Activated CD4-positive, alpha-beta T cell treated with anti-CD3 and anti-CD28 coated beads for 4 hours (primary cell): ENCODE measurements at regions not wholly inside any gene's neighbourhood (a gene's known extent, or its start where the extent isn't known, plus 50 kb on each side); places are given as distances from the start of the nearest gene placed in this dataset.

ENCODE experiments used
- DNase-seq, 2 donors: peaks; one replicate each; pipeline ENCODE4 v3.0.0-alpha.2; 2020

DNA sequence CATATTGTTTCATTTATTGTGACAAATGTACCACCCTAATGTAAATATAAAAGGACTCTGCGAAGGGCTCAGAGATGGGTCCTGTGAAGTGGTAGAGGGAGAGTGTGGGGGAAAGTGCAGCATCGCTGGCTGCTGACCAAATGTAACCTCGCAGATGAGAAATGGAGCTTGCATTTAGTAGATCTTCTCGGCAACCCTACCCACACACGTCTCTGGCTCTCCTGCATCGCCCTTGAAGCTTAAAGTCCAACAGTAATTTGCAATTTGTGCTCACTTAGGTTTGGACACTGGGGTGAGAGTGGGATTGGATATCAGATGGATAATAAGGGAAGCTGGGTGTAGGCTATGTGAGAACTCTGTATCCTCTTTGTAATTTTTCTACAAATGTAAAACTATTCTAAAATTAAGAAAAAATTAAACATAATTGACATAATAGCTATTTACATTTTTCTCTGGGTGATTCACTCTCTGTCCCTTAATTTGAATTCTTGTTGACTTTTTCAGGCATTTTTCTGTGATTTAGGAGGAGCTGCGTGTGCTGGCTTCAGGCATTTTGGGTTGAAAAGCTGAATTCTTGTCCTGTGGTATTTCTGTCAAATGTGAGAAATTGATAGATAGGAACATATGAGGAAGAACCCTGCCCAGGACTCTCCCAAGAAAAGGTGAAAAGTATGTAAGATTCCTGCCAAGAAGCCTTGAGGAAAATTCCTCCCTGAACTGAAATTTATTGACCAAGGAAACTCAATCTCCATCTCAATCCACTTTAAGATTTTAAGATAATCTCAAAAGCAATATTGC lies 524.7 kb upstream of the MCTP2 start:
- DNase-seq: no peak

DNA sequence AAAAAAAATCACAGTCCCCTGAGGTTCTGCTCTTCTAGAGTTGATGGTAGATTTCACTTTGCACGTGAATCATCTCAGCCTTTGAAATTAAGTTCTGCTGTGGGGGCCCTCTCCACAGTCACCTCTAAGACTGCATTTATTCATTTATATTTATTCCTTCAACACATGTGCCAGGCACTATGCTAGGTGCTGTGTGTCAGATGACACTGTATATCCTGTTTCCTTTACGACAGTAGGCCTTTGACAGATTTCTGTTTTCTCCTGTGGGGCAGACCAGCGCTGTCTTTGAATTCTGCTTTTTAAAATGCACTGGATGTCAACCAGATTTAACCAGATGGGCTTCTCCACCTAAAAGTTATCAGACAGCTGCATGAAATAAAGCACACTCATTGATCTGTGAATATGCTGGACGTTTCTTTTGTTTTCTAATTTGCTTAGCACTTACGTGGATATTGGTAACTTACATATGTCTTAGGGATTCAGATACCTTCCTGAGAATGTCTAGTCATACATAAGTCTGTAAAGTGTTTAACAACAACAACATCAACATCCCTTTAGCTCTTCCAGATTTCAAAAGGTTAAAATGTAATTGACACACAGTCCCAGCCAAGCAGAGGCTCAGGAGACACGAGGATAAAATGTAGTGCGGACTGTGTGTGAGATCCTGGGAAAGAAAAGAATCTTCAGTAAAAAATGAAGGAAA lies 525.5 kb upstream of the MCTP2 start:
- no peak for DNase-seq

DNA sequence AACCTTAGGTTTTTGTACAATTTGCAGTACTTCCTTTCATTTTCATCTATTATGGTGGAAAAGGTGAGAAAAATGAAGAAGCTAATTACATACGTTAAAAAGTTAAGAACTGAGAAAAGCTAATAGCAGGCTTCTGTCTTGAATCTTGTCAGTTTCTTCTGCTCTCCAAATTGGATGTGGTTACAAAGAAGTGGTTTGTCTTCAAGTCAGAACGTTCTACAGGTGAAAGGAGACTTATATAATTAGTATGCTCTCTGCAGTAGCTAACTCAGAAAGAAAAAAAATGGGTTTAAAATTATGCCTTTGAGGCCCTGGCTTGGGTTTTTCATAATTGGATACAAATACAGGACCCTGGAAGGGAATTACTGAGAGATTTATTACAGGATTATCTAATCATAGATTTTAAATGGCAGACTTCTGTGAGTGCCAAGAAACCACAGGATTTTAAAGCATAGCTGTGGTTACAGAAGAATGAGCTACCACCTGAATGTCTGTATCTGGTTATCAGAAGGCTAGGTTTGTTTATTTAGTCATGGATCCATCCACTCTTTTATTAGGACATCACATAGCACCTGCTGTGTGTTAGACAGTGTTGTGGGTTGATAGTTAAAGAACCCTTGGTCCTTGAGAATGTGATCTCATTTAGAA lies 528.1 kb upstream of the MCTP2 start:
- no peak for DNase-seq

DNA sequence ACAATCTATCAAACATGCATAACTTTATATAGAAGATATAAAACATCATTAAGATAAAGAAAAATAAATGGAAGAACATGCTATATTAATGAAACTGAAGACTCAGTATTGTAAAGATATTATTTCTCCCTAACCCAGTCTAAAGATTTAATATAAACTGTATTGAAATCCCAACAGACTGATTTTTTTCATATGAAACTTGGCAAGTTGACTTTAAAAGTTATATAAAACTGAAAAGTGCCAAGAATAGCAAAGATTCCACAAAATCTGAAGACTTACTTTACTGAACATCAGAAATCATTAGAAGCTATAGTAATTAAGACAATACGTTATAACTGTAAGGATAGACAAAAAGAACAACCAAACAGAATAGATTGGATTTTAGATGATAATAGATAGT lies 531.3 kb upstream of the MCTP2 start:
- DNase-seq: no peak

DNA sequence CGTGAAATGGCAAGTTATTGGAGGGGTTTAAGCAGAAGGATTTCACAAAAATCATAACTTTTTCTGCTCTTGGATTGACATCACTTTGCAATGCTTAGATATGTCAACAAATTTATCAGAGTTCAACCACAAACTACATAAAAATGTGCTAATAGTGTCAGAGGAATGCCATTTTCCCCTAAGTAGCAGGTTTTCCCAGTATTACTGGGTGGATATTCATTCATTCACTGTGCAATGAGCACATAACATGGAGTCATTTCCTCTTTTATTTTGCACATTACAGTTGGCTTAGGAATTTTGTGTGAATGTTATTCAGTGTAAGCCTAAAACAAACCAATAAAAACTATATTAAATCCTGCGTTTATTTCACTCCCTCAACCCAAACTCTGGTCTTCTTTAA lies 537.3 kb upstream of the MCTP2 start:
- DNase-seq: no peak

DNA sequence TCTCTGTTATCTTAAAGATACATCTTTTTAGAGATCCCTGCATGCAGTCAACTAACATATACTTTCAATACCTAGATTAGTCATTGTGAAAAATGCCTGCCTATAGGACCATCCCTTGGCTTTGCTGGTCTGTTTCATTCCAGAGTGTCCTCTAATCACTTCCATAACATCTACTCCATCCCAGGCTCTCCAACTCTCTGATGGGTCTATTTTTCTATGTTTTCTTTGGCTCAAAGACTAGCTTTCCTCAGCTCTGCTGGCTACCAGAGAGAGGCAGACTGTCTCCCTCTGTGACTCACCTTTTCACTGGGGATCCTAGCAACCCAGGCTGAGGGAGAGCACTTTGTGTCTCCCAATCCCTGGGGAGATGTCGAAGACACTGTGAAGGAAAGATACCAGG lies 547.7 kb upstream of the MCTP2 start:
- no peak for DNase-seq

DNA sequence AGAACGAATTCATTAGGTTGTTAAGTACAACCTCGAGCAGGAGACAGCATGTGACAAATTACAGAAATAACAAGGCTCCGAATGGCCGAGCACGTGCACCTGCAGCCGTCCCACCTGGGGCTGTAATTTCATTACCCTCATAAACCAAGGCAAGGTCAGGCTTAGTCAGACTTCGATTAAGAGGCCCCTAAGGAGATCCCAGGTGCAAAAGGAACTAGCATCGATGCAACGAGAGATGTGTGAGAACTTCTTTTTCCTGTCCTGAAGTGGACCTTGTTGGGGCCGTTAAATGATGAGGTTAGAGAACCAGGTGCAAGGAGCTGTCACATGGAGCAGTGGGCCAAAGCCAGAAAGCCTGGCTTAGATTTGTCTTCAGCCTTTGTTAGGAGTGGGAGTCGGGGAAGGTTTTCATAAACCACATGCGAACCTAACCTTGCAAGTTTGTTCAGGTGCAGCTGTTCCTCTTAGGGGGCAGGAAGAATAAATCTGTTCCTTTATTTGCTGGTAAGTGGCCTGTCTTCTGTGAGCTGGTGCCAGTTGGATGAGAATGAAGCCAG lies 559.9 kb upstream of the MCTP2 start:
- no peak for DNase-seq

DNA sequence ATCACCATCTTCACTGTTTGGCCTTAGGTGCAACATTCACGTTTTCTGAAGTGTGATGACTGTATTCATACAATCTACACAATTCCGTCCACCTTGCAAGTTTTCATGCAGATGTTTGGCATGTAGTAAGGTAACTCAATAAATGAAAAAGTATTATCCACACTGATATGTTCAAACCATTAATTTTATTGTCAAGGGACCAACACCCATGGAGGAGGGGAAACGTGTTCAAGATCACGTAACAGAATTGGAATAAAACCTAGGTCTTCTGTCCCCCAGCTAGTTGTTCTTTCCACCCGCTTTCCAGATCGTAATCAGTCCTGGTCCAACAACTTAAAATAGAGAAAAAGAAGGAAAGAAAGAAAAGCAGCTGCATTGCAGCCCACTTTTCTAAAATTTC lies 560.4 kb upstream of the MCTP2 start:
- DNase-seq: no peak

DNA sequence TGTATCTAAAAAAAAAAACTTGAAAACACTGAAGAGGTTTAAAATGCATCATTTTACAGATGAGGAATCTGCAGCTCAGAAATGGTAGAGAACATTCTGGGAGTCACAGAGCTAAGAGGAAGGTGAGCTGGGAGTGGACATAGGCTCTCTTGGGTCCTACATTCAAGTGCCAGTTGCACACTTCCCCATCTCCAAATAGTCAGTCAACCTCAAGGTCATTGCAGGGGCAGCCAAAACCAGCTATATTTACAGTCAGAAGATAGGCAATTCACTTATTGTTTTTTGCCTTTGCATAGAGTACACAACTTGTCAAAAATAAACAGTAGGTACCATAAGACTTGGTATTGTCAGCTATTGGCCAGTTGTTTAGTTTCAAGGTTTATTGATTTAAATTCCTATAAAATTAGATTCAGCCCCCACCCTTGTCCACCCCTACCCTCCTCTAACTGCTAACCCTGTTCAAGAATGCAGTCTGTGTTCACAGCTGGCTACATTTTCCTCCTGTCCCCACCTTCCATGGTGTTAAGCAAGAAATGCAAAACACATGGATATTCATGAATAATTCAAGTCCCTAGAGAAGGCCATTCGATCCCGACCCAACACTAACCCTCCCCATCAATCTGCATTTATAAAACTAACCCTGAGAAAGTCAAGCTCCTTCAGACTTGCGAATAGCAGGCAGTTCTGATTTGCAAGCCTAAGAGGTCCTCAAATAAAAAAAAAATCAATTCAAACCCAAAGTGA lies 567.0 kb upstream of the MCTP2 start:
- DNase-seq: no peak

DNA sequence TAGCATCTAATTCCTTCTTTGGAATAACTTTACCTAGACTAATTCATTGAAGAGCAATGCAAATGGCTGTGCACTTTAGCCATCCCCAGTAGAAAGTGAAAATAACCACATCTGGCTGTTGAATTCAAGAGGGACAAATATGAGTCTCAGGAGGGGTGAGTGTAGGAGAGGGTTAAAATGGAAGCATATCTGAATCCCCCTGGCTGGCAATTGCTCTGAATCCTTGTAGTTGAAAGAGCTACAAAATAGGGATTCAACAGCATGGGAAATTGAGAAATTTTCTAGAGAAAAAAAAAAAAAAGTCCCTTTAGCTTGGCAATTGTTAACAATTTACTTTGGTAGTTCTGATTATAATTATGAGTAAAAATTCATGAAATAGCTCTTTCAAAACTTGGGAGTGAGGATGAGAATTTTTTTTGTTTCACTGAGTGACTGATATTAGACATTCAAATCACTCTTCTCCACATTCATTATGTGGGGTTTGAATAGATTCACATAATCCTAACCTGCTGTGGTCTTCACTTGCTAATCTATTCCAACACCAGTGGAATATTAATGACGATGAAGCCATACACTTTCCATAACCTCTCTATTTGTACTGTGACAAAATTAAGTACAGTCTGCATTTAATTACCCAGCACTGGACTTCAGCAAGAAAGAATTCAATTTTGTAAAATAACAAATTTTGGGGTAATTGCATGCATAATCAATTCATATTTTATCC lies 569.0 kb upstream of the MCTP2 start:
- DNase-seq: no peak

DNA sequence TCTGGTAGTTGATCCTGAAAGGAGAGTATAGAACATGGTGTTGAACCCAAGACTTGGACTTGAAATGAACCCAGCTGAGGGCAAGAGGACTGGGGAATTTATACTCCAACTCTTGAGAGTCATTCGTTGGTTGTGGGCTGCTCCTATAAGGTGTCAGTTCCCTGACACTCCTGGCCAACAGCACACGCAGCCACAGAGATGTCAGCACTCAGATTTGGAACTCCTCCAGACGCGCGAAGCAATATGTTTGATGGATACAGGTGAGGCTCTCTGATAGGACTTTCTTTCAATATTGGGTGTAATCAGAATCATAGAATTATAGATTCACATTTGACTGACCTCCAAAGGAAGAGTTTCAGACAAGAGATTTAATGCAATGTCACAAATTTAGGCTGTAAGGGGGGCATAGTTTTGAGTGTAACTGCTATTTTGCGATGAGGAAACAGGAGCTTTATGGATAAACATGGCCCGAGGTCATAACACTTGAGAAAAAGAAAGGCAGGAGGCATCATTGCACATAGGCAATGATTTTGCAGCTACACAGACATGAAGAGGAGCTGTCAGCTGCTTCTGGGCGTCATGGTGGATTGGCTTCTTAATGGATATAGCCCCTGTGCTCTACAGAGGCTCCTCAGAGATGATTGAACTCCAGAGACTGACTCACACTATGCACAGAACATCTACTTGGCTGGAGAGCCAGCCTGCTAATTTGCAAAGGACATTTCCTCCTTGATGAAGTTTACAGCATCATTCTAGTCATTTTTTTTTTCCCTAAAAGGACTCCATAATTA lies 569.2 kb upstream of the RGMA start:
- DNase-seq: no peak

DNA sequence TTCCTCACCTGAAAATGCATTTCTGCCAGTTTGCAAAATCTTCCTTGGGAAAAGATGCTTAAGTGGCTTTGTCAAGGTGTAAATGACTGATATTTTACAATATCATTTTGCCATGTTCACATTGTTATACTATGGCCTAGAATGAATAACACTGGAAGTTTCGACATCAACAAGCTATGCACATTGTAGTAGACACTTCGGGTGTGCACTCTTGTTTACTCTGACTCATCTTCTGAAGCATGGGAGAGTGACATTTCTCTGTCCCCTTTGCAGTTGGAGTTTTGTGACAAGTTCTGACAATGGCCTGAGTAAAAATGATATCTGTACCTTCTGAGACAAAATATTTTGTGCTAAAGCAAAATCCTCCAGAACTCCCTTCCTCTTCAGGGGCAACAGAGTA lies 567.0 kb upstream of the RGMA start:
- DNase-seq: no peak

DNA sequence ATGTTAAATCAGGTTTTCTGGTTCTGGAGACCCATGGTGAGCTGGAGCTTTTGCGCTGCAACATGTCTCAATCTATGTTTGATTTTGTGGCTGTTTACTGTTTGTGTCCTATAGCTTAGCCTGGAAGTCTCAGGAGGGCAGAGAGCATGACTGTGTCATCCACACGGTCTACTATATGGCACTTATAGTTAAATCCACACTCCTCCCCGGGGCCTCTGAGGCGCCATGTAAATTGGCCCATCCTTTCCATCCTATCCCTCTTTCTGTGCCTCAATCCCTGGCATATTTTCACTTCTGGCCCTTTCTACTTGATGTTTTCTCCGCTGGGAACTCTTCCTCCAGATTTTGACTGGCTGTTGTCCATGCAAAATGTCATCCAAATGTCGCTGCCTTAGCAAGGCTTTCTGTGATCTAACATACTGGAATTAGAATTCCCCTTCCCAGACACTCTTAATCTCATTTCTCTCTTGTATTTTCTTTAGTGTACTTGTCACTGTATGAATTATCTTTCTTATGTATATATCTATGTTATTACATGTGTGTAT lies 560.8 kb upstream of the RGMA start:
- DNase-seq: no peak

DNA sequence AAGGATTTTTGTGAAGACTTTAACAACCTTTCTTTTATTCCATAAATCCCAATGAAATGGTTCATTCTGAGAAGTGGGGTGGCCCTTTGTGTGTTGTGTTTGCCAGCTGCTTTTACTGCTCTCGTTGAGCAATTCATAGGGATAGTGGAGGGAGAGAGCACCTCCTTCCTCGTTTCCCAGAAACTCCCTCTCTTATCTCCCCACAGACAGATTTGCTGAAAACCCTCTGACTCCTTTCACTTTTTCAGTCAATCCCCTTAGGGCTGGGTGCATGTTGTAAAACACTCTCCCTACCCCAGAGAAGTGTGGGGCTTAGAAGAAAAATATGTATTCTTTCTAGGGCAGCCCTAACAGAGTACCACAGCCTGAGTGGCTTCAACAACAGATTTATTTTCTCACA lies 557.2 kb upstream of the RGMA start:
- DNase-seq: no peak

DNA sequence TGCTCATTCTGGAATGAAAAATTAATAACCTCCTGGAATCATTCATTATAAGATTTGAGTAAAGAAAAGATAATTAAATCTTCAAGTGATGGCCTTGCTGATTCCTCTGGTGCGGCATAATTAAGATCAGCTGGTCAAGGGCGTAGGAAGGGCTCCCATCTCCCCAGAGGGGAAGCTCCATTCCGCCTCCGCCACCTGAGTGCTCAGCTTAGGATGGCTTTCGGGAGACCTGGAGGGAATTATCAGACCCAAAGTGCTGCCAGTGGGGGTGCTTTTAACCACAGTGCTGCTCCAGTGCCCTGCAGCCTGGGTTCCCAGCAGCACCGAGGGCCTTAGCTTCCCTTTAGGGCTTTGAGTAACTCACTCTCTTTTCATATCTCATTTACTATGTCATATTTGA lies 556.6 kb upstream of the RGMA start:
- no peak for DNase-seq

DNA sequence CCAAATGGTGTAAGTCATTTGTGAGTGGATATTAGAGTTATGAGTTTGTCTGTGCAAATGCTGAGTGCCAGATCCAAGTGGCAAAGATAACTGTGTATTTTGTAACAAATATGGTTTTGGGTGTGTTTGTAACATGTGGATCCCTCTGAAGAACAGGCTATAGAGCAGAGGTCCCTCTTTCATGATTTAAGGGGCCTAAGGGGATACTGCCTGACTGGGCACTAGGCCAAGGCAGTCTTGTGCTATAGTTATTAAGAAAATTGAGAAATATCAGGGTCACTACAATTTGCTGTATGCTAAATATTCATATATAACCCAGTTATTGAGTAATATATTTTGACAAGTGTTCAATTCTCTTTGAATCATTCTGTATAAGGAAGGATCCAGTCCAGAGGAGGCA lies 555.6 kb upstream of the RGMA start:
- no peak for DNase-seq

DNA sequence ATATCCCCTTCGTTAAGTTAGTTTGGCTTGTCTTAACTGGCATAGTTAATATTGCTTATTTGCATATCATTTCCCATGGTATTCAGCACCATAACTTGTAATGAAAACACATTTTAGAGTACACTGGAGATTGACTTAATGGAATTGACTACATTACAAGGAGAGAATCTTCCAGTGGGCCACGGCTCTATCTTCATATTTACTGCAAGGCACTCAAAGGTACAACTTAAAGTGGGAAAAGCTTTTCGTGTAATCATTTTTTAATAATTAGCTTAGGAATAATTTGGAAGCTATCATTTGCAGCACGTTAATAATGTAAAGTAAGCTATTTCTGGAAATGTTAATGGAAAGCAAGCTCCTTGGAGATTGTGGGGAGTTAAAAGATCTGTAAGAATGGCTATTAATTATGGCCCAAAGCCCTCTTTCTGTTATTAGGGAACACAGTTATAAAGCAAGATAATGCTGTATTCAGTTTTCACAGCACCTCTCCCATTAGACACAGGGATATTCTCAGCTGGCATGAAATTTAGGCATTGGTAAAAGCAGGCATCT lies 551.5 kb upstream of the RGMA start:
- no peak for DNase-seq

DNA sequence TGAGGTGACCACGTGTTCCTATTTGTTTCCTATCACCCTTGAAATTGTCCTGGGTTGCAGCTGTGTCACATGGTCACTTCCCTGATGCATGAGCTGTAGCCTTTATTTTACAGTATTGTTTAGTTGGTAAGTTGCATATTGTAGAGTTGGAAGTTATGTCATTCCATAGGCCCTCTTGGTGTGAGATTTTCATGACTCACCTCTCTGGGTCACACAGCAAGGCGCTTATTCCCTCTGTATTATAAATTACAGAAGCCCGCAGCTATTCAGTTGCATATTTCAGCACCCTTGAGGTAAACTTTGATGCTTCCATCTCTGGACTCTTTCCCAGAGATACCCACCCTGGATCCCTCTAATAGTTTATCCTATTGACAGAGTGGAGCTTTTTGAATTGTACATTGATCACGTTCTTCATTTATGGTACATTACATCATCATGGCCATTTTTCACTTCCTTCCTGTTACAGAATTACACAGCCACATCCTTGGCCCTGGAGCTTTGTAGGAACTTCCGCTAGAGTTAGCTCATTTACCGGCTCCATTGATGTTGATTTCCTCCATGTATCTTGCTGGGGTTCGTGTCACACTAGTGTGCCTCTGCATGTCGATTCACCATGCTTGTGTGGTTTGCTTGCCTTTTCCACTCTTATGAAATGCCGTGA lies 543.1 kb upstream of the RGMA start:
- no peak for DNase-seq

DNA sequence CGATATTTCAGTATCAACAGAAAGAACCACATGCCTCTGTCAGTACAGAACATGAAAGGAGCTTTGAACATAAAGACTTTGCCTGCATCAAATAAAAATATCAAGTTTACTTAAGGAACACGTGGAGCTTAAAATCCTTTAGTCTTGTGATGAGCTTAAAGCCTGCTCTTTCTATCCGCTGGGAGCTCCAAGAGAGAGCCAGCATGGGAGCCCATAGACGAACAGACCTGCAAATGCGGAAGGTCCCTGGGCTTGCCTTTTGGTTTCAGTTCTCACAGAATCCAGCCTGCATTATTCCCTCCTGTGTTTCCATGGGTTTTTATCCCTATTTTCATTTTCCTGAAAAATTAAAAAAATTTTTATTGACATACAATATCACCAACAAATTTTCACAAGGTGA lies 530.6 kb upstream of the RGMA start:
- DNase-seq: no peak

DNA sequence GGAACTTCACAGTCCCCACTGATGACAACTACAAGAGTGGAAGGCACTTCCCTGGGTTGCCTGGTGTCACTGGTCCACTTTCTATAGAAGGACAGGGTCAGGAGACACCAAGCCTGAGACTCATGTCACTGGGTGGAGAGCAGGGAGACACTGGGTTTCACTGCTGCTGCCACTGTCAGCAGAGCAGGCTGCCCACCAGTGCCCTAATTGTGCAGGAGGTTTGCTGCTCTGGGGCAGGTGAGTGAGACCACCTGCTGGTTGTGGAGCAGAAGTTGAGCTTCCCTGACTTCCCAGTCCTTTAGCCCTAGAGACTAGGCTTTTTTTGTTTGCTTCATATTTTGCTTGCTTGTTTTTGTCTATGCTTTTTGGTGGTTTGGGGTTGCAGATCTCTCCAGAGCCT lies 528.4 kb upstream of the RGMA start:
- DNase-seq: no peak
